SH-SY5Y (cell line): ENCODE measurements at regions not wholly inside any gene's neighbourhood (a gene's known extent, or its start where the extent isn't known, plus 50 kb on each side); places are given as distances from the start of the nearest gene placed in this dataset.

Experiments used
- GATA2 ChIP-seq: IDR thresholded peaks from 2 replicates; pipeline ENCODE4 v1.6.1; 2011; ENCODE audit warnings: mild to moderate bottlenecking, low read depth, low read length
- GATA3 ChIP-seq: IDR thresholded peaks from 2 replicates; pipeline ENCODE4 v1.6.1; 2011; ENCODE audit warnings: low read depth, mild to moderate bottlenecking, low read length, moderate library complexity

GRCh38 chr17:52242268-52242667 lies 83.8 kb upstream of the CA10 start:
- no peak for TF ChIP-seq GATA3
- TF ChIP-seq GATA2: no peak
